ENCODE measurements at regions not wholly inside any gene's neighbourhood (a gene's known extent, or its start where the extent isn't known, plus 50 kb on each side); places are given as distances from the start of the nearest gene placed in this dataset.
"Not testable (repeated sequence)": the region's sequence is repeated elsewhere in the genome, so short reads cannot be mapped to it uniquely, and the experiment has no call there.

- intact Hi-C loops (cut with micrococcal nuclease; ENCODE audit: unreplicated experiment): no loop called here
- no TSS peak for BruUV-seq (replicated peaks)
- Mint-ChIP-seq H3K27me3 (ENCODE audit: unreplicated experiment) (no peaks in the 10 kb centered on the region), H3K4me1 (ENCODE audit: low read depth, unreplicated experiment) (no peaks in the 10 kb centered on the region), H3K36me3 (ENCODE audit: insufficient read depth, unreplicated experiment) (no peaks in the 10 kb centered on the region), H3K9me3 (ENCODE audit: low read depth, unreplicated experiment) (peaks cover 3% of the 10 kb centered on the region), H3K4me3 (ENCODE audit: low read depth, unreplicated experiment) (no peak overlapping the region), H3K27ac (ENCODE audit: unreplicated experiment) (no peak overlapping the region)
- no peak for DNase-seq
- CTCF ChIA-PET: interaction anchor here (0.7 kb wide), 1 partner anchor 11 kb away, joined by 4 read pairs; no protein-coding TSS in a partner anchor
- TF ChIP-seq CTCF (IDR thresholded peaks at IDR 0.05; ENCODE audit: unreplicated experiment): no peak
Measured at GRCh38 chr3:5769825-5770224, 582.3 kb downstream of the EDEM1 start.

GRCh38 chr3:5774337-5774736 lies 586.8 kb downstream of the EDEM1 start:
- CTCF ChIA-PET: no interaction called here
- no peak overlapping the region for H3K27ac Mint-ChIP-seq (ENCODE audit: unreplicated experiment)
- H3K36me3 Mint-ChIP-seq (ENCODE audit: insufficient read depth, unreplicated experiment): no peaks in the 10 kb centered on the region
- intact Hi-C loops (cut with micrococcal nuclease; ENCODE audit: unreplicated experiment): no loop called here
- no peaks in the 10 kb centered on the region for H3K27me3 Mint-ChIP-seq (ENCODE audit: unreplicated experiment)
- DNase-seq: no peak
- no peaks in the 10 kb centered on the region for H3K4me1 Mint-ChIP-seq (ENCODE audit: low read depth, unreplicated experiment)
- no peak for TF ChIP-seq CTCF (IDR thresholded peaks at IDR 0.05; ENCODE audit: unreplicated experiment)
- H3K4me3 Mint-ChIP-seq (ENCODE audit: low read depth, unreplicated experiment): no peak overlapping the region
- BruUV-seq (replicated peaks): no TSS peak
- peaks cover 3% of the 10 kb centered on the region for H3K9me3 Mint-ChIP-seq (ENCODE audit: low read depth, unreplicated experiment)

- intact Hi-C loops (cut with micrococcal nuclease; ENCODE audit: unreplicated experiment); H3K4me1 Mint-ChIP-seq (ENCODE audit: low read depth, unreplicated experiment); H3K4me3 Mint-ChIP-seq (ENCODE audit: low read depth, unreplicated experiment); H3K36me3 Mint-ChIP-seq (ENCODE audit: insufficient read depth, unreplicated experiment); H3K27me3 Mint-ChIP-seq (ENCODE audit: unreplicated experiment); CTCF ChIA-PET; BruUV-seq (replicated peaks); DNase-seq; H3K9me3 Mint-ChIP-seq (ENCODE audit: low read depth, unreplicated experiment); H3K27ac Mint-ChIP-seq (ENCODE audit: unreplicated experiment): not testable (repeated sequence)
Measured at GRCh38 chr3:5775100-5775499, 587.6 kb downstream of the EDEM1 start.

GRCh38 chr3:5784690-5785089 lies 597.2 kb downstream of the EDEM1 start:
- no peak for DNase-seq
- no peak for TF ChIP-seq CTCF (IDR thresholded peaks at IDR 0.05; ENCODE audit: unreplicated experiment)
- H3K27me3 Mint-ChIP-seq (ENCODE audit: unreplicated experiment): no peaks in the 10 kb centered on the region
- CTCF ChIA-PET: no interaction called here
- no peaks in the 10 kb centered on the region for H3K36me3 Mint-ChIP-seq (ENCODE audit: insufficient read depth, unreplicated experiment)
- H3K4me1 Mint-ChIP-seq (ENCODE audit: low read depth, unreplicated experiment): no peaks in the 10 kb centered on the region
- H3K27ac Mint-ChIP-seq (ENCODE audit: unreplicated experiment): no peak overlapping the region
- intact Hi-C loops (cut with micrococcal nuclease; ENCODE audit: unreplicated experiment): no loop called here
- H3K9me3 Mint-ChIP-seq (ENCODE audit: low read depth, unreplicated experiment): peaks cover 5% of the 10 kb centered on the region
- BruUV-seq (replicated peaks): no TSS peak
- H3K4me3 Mint-ChIP-seq (ENCODE audit: low read depth, unreplicated experiment): no peak overlapping the region

GRCh38 chr3:5787861-5788488 lies 600.5 kb downstream of the EDEM1 start:
- H3K27me3 Mint-ChIP-seq (ENCODE audit: unreplicated experiment): no peaks in the 10 kb centered on the region

More at GRCh38 chr3:5787861-5788488, 600.5 kb downstream of the EDEM1 start:
- CTCF ChIA-PET: no interaction called here
- H3K9me3 Mint-ChIP-seq (ENCODE audit: low read depth, unreplicated experiment): peaks cover 3% of the 10 kb centered on the region
- no peaks in the 10 kb centered on the region for H3K36me3 Mint-ChIP-seq (ENCODE audit: insufficient read depth, unreplicated experiment)
- BruUV-seq (replicated peaks): no TSS peak
- H3K4me1 Mint-ChIP-seq (ENCODE audit: low read depth, unreplicated experiment): no peaks in the 10 kb centered on the region
- intact Hi-C loops (cut with micrococcal nuclease; ENCODE audit: unreplicated experiment): no loop called here
- peak; percentile 10 for DNase-seq
- no peak overlapping the region for H3K27ac Mint-ChIP-seq (ENCODE audit: unreplicated experiment)
- TF ChIP-seq CTCF (IDR thresholded peaks at IDR 0.05; ENCODE audit: unreplicated experiment): no peak
- no peak overlapping the region for H3K4me3 Mint-ChIP-seq (ENCODE audit: low read depth, unreplicated experiment)

Measured in Calu3 (cell line).